DLD1 (cell line): ENCODE measurements at regions not wholly inside any gene's neighbourhood (a gene's known extent, or its start where the extent isn't known, plus 50 kb on each side); places are given as distances from the start of the nearest gene placed in this dataset.

Source experiments
- in situ Hi-C: cut with HindIII; loops from 2 replicates; pipeline ENCODE4 v1.10.0; 2017; ENCODE audit warnings: low sequenced_read_pairs

GRCh38 chr6:93581371-93581770 is 162.0 kb upstream of the EPHA7 start:
- in situ Hi-C loops = no loop called here

- in situ Hi-C loops = no loop called here
Observed at GRCh38 chr6:93580446-93580845, 161.1 kb upstream of the EPHA7 start.

GRCh38 chr6:93575495-93576267 is 156.3 kb upstream of the EPHA7 start:
- in situ Hi-C loops = no loop called here

GRCh38 chr6:93574299-93574698 is 154.9 kb upstream of the EPHA7 start:
- in situ Hi-C loops = no loop called here

- in situ Hi-C loops = no loop called here
Observed at GRCh38 chr6:93571346-93571745, 152.0 kb upstream of the EPHA7 start.

- in situ Hi-C loops = no loop called here
Observed at GRCh38 chr6:93568169-93568568, 148.8 kb upstream of the EPHA7 start.

- in situ Hi-C loops = no loop called here
Observed at GRCh38 chr6:93567164-93567563, 147.8 kb upstream of the EPHA7 start.

GRCh38 chr6:93566285-93566684 is 146.9 kb upstream of the EPHA7 start:
- in situ Hi-C loops = no loop called here

- in situ Hi-C loops = no loop called here
Observed at GRCh38 chr6:93562582-93562981, 143.2 kb upstream of the EPHA7 start.

GRCh38 chr6:93555292-93555691 is 135.9 kb upstream of the EPHA7 start:
- in situ Hi-C loops = no loop called here

GRCh38 chr6:93554018-93554417 is 134.7 kb upstream of the EPHA7 start:
- in situ Hi-C loops = no loop called here

- in situ Hi-C loops = no loop called here
Observed at GRCh38 chr6:93550551-93551276, 131.4 kb upstream of the EPHA7 start.

- in situ Hi-C loops = no loop called here
Observed at GRCh38 chr6:93549868-93550267, 130.5 kb upstream of the EPHA7 start.

- in situ Hi-C loops = no loop called here
Observed at GRCh38 chr6:93524671-93525451, 105.5 kb upstream of the EPHA7 start.

GRCh38 chr6:93523365-93523764 is 104.0 kb upstream of the EPHA7 start:
- in situ Hi-C loops = no loop called here

- in situ Hi-C loops = no loop called here
Observed at GRCh38 chr6:93516441-93516840, 97.1 kb upstream of the EPHA7 start.

GRCh38 chr6:93515736-93516135 is 96.4 kb upstream of the EPHA7 start:
- in situ Hi-C loops = no loop called here

- in situ Hi-C loops = no loop called here
Observed at GRCh38 chr6:93498713-93499112, 79.4 kb upstream of the EPHA7 start.

GRCh38 chr6:93496548-93496947 is 77.2 kb upstream of the EPHA7 start:
- in situ Hi-C loops = no loop called here

- in situ Hi-C loops = no loop called here
Observed at GRCh38 chr6:93494057-93494456, 74.7 kb upstream of the EPHA7 start.

- in situ Hi-C loops = no loop called here
Observed at GRCh38 chr6:93474733-93475179, 55.4 kb upstream of the EPHA7 start.

- in situ Hi-C loops = no loop called here
Observed at GRCh38 chr6:93471281-93471680, 51.9 kb upstream of the EPHA7 start.
